ENCODE measurements at regions not wholly inside any gene's neighbourhood (a gene's known extent, or its start where the extent isn't known, plus 50 kb on each side); places are given as distances from the start of the nearest gene placed in this dataset.

- Histone ChIP-seq H3K27ac (ENCODE audit: low read depth in 1 of 2, low read length in 2 of 2) (no peak overlapping the region), H3K9ac (ENCODE audit: low read depth in 1 of 2, low read length in 2 of 2) (no peak overlapping the region), H3K36me3 (ENCODE audit: control insufficient read depth in 4 of 4, insufficient read depth in 3 of 4, low read depth in 1 of 4, low read length in 3 of 4) (no peaks in the 10 kb centered on the region), H3K9me3 (ENCODE audit: control insufficient read depth in 4 of 4, low read length in 3 of 4) (peaks cover 0 to 5% (median 2%) of the 10 kb centered on the region in 4 donors), H3K4me1 (ENCODE audit: control insufficient read depth in 4 of 4, insufficient read depth in 4 of 4, low read length in 3 of 4) (no peaks in the 10 kb centered on the region), H3K27me3 (ENCODE audit: control insufficient read depth in 4 of 4, insufficient read depth in 4 of 4, low read length in 3 of 4) (no peaks in the 10 kb centered on the region), H3K4me3 (ENCODE audit: low read depth in 1 of 3, low read length in 3 of 3) (no peak overlapping the region)
- TF ChIP-seq TAF1 (conservative IDR thresholded peaks at IDR 0.05) (no peak), JUND (IDR thresholded peaks at IDR 0.05) (no peak), YY1 (IDR thresholded peaks at IDR 0.05) (no peak), RXRA (IDR thresholded peaks at IDR 0.05) (no peak), HNF4A (conservative IDR thresholded peaks at IDR 0.05) (no peak), CTCF (IDR thresholded peaks at IDR 0.05; ENCODE audit: low read depth, low read length, missing input control) (no peak), FOXA2 (IDR thresholded peaks at IDR 0.05) (no peak), NR2F2 (IDR thresholded peaks at IDR 0.05) (no peak), ATF3 (IDR thresholded peaks at IDR 0.05) (no peak), HNF4G (IDR thresholded peaks at IDR 0.05) (no peak), RAD21 (IDR thresholded peaks at IDR 0.05) (no peak), REST (IDR thresholded peaks at IDR 0.05) (no peak), ZBTB33 (IDR thresholded peaks at IDR 0.05) (no peak), EGR1 (IDR thresholded peaks at IDR 0.05; ENCODE audit: low read depth in 2 of 2) (no peak), SP1 (IDR thresholded peaks at IDR 0.05) (no peak), FOXA1 (IDR thresholded peaks at IDR 0.05) (no peak), MAX (IDR thresholded peaks at IDR 0.05) (no peak), GABPA (IDR thresholded peaks at IDR 0.05 in 1 of 2, conservative IDR thresholded peaks at IDR 0.05 in 1 of 2) (no peak)
- no peak for DNase-seq (ENCODE audit: low spot score)
- 87% methylated on average over 1 of the region's 1 CpG for WGBS
Measured at GRCh38 chr3:181470349-181470748, 241.4 kb upstream of the SOX2 start.
